ENCODE measurements at regions not wholly inside any gene's neighbourhood (a gene's known extent, or its start where the extent isn't known, plus 50 kb on each side); places are given as distances from the start of the nearest gene placed in this dataset.
"Not testable (repeated sequence)": the region's sequence is repeated elsewhere in the genome, so short reads cannot be mapped to it uniquely, and the experiment has no call there.

DNA sequence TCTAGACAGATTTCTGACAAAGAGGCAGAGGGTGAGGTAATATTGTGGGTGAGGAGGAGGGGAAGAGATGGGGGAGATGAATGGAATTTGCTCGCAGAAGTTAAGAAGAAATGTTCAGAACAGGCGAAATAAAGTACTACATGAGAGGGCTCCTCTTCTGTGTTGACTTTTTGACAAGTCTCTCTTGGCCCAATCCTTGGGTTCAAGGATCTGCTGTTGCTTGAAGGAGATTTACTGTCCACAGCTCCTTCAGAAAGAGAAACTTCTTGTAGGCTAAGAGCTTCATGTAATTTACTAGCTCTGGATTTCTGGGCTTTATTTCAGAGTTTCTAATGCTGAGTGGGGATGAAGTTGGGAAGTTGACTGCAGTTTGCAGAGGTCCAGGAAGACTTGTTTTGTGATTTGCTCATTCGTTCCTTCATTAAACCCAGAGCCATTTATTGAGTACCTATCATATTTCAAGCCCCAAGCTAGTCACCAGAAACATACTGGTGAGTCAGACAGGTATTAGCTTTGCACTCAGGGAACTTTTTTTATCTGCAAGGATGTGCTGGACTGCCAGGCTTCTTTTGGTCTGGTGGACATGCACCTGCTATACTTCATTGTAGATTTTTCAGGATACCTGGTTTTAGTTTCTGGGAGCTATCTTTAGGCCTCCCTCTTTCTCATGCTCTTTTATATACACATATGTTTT, 402.9 kb upstream of the CLINT1 start:
- POLR2A ChIA-PET: no interaction called here
- Mint-ChIP-seq H3K27me3 (ENCODE audit: low read depth) (no peaks in the 10 kb centered on the region), H3K27ac (no peak overlapping the region), H3K4me3 (no peak overlapping the region), H3K4me1 (ENCODE audit: low read depth) (no peaks in the 10 kb centered on the region), H3K9me3 (ENCODE audit: insufficient read depth) (no peaks in the 10 kb centered on the region), H3K36me3 (ENCODE audit: low read depth) (no peaks in the 10 kb centered on the region)
- no peak for DNase-seq
- CTCF ChIA-PET: no interaction called here
- ATAC-seq: no peak

DNA sequence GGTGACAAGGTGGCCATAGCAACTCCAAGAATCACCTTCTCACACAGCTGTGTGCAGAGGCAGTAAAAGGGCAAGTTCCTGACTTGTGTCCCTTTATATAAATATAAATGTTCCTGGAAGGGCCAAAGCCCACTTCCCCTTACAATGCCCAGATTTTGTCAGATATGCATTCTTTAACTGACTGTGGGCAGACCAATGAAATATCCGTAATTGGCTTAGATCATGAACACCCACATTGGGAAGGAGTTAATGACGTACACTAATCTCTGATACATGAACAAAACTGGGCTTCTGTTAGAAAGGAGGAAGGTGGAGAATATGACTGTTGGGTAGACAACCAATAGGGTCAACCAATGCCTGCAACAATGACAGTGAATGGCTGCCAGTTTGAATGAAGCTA, 397.2 kb upstream of the CLINT1 start:
- Mint-ChIP-seq H3K27ac (no peak overlapping the region), H3K4me1 (ENCODE audit: low read depth) (no peaks in the 10 kb centered on the region), H3K27me3 (ENCODE audit: low read depth) (no peaks in the 10 kb centered on the region), H3K36me3 (ENCODE audit: low read depth) (no peaks in the 10 kb centered on the region), H3K4me3 (no peak overlapping the region), H3K9me3 (ENCODE audit: insufficient read depth) (no peaks in the 10 kb centered on the region)
- CTCF ChIA-PET: interaction anchor here (1.5 kb wide), 1 partner anchor 181 kb away, joined by 4 read pairs; no protein-coding TSS in a partner anchor
- no peak for DNase-seq
- POLR2A ChIA-PET: no interaction called here
- ATAC-seq: no peak

DNA sequence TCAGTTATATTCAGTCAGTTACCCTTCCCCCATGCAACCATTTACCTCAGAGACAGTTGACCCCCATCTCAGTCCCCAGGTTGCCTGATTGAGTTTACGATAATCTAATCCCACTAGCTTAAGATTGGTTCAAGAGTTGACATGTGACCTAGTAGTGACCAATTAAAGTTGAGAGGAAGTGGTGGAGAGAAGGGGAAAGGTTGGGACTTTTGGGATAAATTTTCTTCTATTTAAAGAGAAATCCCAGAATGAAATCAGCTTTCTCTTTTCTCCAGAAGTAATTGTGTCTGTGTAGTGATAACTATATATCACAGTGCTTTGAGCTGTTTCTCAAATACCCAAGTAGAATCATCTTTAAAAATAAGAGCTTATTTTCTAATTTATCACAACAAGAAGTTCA, 396.7 kb upstream of the CLINT1 start:
- Mint-ChIP-seq H3K27ac (no peak overlapping the region), H3K9me3 (ENCODE audit: insufficient read depth) (no peaks in the 10 kb centered on the region), H3K4me3 (no peak overlapping the region), H3K27me3 (ENCODE audit: low read depth) (no peaks in the 10 kb centered on the region), H3K36me3 (ENCODE audit: low read depth) (no peaks in the 10 kb centered on the region), H3K4me1 (ENCODE audit: low read depth) (no peaks in the 10 kb centered on the region)
- POLR2A ChIA-PET: no interaction called here
- CTCF ChIA-PET: interaction anchor here (1.5 kb wide), 1 partner anchor 180 kb away, joined by 4 read pairs; no protein-coding TSS in a partner anchor
- ATAC-seq (no peak), DNase-seq (no peak)

DNA sequence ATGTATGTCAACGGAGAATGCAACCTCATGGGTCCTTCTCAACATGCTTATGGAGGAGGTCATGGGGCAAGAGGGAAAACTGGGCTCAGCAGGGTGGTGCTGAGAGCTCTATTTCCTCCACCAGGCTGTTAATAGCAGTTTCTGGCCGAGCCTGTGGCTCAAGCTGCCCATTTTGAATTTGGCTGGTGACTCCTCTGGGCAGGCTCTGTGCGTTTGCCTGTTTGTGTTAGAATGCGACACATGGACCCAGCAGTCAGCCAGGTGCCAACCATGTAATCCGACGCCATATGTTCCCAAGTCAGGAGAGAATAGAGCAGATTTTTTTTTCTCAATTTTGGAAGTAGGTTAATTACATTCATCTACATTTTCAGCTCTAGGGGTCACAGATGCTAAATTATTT, 387.7 kb upstream of the CLINT1 start:
- H3K9me3 Mint-ChIP-seq (ENCODE audit: insufficient read depth): no peaks in the 10 kb centered on the region
- H3K27me3 Mint-ChIP-seq (ENCODE audit: low read depth): peaks cover 3% of the 10 kb centered on the region
- POLR2A ChIA-PET: no interaction called here
- DNase-seq (no peak), ATAC-seq (no peak)
- no peak overlapping the region for H3K27ac Mint-ChIP-seq
- CTCF ChIA-PET: no interaction called here
- H3K36me3 Mint-ChIP-seq (ENCODE audit: low read depth): no peaks in the 10 kb centered on the region
- no peaks in the 10 kb centered on the region for H3K4me1 Mint-ChIP-seq (ENCODE audit: low read depth)
- H3K4me3 Mint-ChIP-seq: no peak overlapping the region

DNA sequence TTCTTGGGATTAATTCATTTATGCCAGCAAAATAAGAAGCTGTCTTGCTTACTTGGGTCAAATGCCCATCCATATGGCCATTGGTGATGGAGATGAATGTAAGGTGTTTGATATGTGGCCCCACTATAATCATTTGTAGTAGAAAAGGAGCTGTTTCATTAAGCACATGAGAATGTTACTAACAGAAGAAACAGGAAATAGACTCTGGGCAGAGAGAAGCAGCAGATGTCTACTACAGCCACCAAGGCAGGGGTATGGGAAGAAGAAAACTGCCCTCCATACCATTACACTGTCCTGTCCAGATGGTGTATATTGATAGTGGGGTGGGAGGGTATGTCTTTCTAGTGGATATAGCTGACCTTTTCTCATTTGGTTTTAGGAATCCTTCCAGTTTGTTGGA, 386.6 kb upstream of the CLINT1 start:
- Mint-ChIP-seq H3K27ac (no peak overlapping the region), H3K4me3 (no peak overlapping the region), H3K36me3 (ENCODE audit: low read depth) (no peaks in the 10 kb centered on the region), H3K9me3 (ENCODE audit: insufficient read depth) (no peaks in the 10 kb centered on the region), H3K4me1 (ENCODE audit: low read depth) (no peaks in the 10 kb centered on the region), H3K27me3 (ENCODE audit: low read depth) (peaks cover 3% of the 10 kb centered on the region)
- POLR2A ChIA-PET: no interaction called here
- DNase-seq (no peak), ATAC-seq (no peak)
- CTCF ChIA-PET: no interaction called here

DNA sequence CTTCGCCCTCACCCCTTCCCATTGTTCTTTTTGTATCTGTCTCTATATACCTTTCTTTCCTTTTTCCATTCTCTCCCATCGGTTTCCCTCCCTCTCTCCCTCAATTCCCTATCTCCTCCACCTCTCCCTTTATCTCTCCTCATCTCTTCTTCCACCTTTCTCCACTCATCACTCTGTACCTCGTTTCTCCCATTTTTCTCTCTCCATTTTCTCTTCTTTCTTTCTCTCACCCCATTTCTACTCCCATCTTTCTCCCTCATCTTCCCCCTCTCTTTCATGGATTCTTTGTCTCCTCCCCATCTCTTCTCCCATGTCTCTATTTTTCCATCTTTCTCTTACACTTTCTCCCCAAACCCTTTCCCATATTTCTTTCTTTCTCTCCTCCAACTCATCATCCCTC, 385.9 kb upstream of the CLINT1 start:
- no peaks in the 10 kb centered on the region for H3K9me3 Mint-ChIP-seq (ENCODE audit: insufficient read depth)
- peaks cover 3% of the 10 kb centered on the region for H3K27me3 Mint-ChIP-seq (ENCODE audit: low read depth)
- no peaks in the 10 kb centered on the region for H3K36me3 Mint-ChIP-seq (ENCODE audit: low read depth)
- H3K27ac Mint-ChIP-seq: no peak overlapping the region
- POLR2A ChIA-PET: no interaction called here
- DNase-seq: no peak
- H3K4me3 Mint-ChIP-seq: no peak overlapping the region
- ATAC-seq: no peak
- CTCF ChIA-PET: no interaction called here
- H3K4me1 Mint-ChIP-seq (ENCODE audit: low read depth): no peaks in the 10 kb centered on the region

DNA sequence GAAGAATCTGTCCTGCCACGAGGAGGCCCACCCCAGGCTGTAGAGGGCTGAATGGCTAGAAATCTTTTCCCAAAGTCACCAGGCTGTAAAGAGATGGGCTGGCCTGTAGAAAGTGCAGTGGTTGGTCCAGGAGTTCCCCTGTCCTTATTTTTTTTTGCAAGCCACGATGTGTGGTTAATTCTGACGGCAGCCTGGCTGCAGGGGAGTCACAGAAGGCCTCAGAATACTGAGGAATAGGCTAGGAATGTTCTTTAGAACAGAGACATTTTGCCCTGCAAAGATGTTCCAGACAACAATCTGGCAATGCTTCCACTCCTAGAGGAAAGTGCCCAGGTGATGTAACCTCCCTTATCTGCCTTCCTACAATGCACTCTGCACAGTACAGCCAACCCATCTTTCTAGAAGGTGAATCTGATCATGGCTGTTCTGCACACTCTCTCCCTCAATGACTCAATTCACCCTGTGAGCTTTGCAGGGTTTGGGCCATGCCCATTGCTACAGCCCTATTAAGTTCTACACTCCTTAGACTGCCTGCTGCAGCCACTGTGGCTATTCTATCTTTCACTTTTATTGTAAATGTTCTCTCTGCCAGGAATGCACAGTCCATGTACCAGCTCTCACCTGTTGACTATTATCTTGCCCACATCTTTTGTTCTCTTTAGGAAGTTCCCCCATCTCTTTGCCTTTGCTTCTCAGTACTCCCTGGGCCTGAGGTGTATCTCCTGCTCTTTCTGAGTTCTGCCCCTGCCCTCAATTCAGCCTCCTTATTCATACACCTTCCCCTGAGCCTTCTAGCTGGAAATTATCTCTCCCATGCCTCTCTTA, 377.8 kb upstream of the CLINT1 start:
- H3K4me3 Mint-ChIP-seq: no peak overlapping the region
- ChIA-PET CTCF (no interaction called here), POLR2A (no interaction called here)
- no peak overlapping the region for H3K27ac Mint-ChIP-seq
- no peak for DNase-seq
- no peaks in the 10 kb centered on the region for H3K27me3 Mint-ChIP-seq (ENCODE audit: low read depth)
- ATAC-seq: no peak
- H3K36me3 Mint-ChIP-seq (ENCODE audit: low read depth): no peaks in the 10 kb centered on the region
- H3K9me3 Mint-ChIP-seq (ENCODE audit: insufficient read depth): peaks cover 5% of the 10 kb centered on the region
- peaks cover 3% of the 10 kb centered on the region for H3K4me1 Mint-ChIP-seq (ENCODE audit: low read depth)

DNA sequence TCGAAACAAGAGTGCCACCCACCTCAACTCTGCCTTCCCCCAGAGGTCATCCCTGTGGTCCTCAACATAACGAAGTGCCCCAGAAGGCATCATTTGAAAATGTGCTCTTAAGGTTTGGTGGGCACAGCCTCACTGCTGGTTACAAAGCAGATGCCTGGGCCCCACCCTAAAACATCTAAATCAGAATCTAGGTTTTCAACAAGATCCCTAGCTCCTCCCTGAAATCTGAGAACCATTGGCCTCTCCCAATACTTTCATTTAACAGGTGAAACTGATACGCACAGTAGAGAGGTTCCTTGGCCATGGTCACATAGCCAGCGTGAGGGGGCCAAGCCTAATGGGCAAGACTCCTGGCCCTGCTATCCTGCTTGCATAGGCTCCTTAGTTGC, 376.2 kb upstream of the CLINT1 start:
- peaks cover 3% of the 10 kb centered on the region for H3K4me1 Mint-ChIP-seq (ENCODE audit: low read depth)
- H3K36me3 Mint-ChIP-seq (ENCODE audit: low read depth): no peaks in the 10 kb centered on the region
- DNase-seq (no peak), ATAC-seq (no peak)
- H3K4me3 Mint-ChIP-seq: no peak overlapping the region
- H3K27me3 Mint-ChIP-seq (ENCODE audit: low read depth): no peaks in the 10 kb centered on the region
- H3K27ac Mint-ChIP-seq: no peak overlapping the region
- ChIA-PET CTCF (no interaction called here), POLR2A (no interaction called here)
- peaks cover 5% of the 10 kb centered on the region for H3K9me3 Mint-ChIP-seq (ENCODE audit: insufficient read depth)

DNA sequence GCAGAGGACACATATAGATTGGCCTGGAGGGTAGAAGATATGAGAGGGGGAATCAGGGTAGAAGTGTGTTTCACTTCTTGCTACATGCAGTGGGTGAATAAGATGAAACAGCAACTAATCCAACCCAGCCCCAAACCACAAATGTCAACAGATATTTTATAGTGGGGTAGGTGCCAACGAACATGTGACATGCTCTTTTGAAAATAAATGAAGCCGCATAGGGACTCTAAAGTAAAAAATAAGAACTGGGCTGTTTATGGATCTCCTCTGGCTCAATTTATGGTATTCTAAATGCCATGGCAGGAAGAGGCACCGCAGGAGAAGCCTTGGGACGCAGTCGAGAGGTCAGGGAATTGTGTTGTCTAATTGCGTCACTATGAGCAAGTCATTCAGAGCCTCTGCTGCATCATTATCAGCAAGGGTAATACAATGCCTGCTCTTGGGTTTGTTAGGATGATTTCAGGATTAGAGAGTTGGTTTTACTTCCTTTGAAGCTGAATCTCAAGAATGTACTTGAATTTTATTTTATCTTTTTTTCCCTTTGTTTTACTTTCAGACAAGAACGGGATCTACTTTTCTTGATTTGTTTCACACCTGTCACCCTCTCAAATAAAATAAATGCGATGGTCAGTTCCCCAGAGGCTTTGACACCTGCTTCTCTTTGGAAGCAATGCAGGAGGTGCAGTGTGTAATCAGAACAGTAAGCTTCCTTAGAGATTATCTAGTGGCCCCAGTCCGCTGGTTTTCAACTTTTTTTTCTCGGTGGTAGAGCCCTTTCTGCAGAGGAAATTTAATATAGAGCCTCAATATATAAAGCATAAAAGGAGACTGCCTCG, 375.6 kb upstream of the CLINT1 start:
- ATAC-seq: no peak
- Mint-ChIP-seq H3K9me3 (ENCODE audit: insufficient read depth) (peaks cover 5% of the 10 kb centered on the region), H3K27ac (no peak overlapping the region), H3K4me1 (ENCODE audit: low read depth) (peaks cover 3% of the 10 kb centered on the region), H3K27me3 (ENCODE audit: low read depth) (no peaks in the 10 kb centered on the region), H3K4me3 (no peak overlapping the region), H3K36me3 (ENCODE audit: low read depth) (no peaks in the 10 kb centered on the region)
- DNase-seq: no peak
- ChIA-PET CTCF (no interaction called here), POLR2A (no interaction called here)

DNA sequence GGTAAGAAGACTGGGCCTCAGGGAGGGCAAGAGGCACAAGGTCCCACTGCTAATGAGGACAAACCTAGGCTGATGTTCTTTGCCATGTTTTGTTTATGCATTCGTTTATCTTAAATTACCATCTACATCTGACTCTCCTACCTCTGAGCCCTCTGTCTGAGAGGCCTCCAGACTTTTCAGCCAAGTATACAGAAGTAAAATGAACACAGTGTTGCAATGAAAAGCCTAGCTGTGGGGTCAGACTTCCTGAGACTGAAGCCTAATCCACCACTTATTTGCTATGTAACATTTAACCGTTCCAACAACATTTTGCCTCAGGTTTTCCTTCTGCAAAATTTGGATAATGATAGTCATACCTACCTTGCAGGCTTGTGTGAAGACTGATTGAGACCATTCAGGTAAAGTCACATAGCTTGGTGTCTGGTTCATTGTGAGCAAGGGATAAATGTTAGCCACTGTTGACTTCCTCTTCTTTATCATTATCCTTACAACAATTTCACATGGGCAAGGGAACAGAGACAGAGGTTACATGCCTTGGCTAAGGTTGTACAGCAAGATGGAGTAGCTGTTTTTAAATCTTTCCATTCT, 374.9 kb upstream of the CLINT1 start:
- ChIA-PET POLR2A (no interaction called here), CTCF (no interaction called here)
- DNase-seq: no peak
- Mint-ChIP-seq H3K27me3 (ENCODE audit: low read depth) (no peaks in the 10 kb centered on the region), H3K27ac (no peak overlapping the region), H3K9me3 (ENCODE audit: insufficient read depth) (peaks cover 5% of the 10 kb centered on the region), H3K36me3 (ENCODE audit: low read depth) (no peaks in the 10 kb centered on the region), H3K4me1 (ENCODE audit: low read depth) (peaks cover 3% of the 10 kb centered on the region), H3K4me3 (no peak overlapping the region)
- ATAC-seq: no peak

DNA sequence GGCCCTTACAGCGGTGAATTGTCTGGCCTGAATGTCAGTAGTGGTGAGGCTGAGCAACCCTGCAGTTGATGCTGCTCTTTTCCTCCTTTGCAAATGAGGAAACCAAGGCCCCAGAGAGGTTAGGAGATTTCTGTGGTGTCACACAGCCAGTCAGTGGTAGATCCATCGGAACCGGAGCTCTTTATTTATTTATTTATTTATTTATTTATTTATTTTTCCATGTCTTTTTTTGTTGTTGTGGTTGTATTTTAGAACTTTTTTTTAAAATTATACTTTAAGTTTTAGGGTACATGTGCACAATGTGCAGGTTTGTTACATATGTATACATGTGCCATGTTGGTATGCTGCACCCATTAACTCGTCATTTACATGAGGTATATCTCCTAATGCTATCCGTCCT, 368.4 kb upstream of the CLINT1 start:
- H3K27ac Mint-ChIP-seq; ATAC-seq; H3K4me3 Mint-ChIP-seq; H3K9me3 Mint-ChIP-seq (ENCODE audit: insufficient read depth); H3K36me3 Mint-ChIP-seq (ENCODE audit: low read depth); POLR2A ChIA-PET; H3K4me1 Mint-ChIP-seq (ENCODE audit: low read depth); DNase-seq; H3K27me3 Mint-ChIP-seq (ENCODE audit: low read depth): not testable (repeated sequence)
- CTCF ChIA-PET: interaction anchor here (0.9 kb wide), 1 partner anchor 52 kb away, joined by 3 read pairs; no protein-coding TSS in a partner anchor

DNA sequence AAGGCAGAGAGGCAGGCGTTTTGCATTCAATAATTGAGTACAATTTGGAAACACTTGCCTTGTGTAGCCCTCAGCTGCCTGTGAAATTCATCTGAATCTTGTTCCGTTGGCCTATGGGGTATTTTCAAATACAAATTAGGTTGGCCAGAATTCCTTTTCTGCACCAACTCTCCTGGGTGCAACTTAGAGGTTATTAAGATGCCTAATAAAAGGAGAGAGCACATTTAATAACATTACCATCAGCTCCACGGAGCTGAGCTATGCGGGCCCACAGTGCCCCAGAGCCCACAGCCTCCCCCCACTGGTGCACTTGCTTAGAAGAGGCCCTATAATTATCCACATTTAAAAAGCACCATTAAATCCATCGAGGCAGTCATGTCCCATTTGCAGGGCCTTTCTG, 367.6 kb upstream of the CLINT1 start:
- POLR2A ChIA-PET: no interaction called here

More for the DNA sequence above, 367.6 kb upstream of the CLINT1 start:
- DNase-seq (no peak), ATAC-seq (no peak)
- Mint-ChIP-seq H3K9me3 (ENCODE audit: insufficient read depth) (peaks cover 8% of the 10 kb centered on the region), H3K27me3 (ENCODE audit: low read depth) (no peaks in the 10 kb centered on the region), H3K27ac (no peak overlapping the region), H3K4me3 (no peak overlapping the region), H3K4me1 (ENCODE audit: low read depth) (no peaks in the 10 kb centered on the region), H3K36me3 (ENCODE audit: low read depth) (no peaks in the 10 kb centered on the region)
- CTCF ChIA-PET: no interaction called here
